ENCODE measurements at regions not wholly inside any gene's neighbourhood (a gene's known extent, or its start where the extent isn't known, plus 50 kb on each side); places are given as distances from the start of the nearest gene placed in this dataset.

DNA sequence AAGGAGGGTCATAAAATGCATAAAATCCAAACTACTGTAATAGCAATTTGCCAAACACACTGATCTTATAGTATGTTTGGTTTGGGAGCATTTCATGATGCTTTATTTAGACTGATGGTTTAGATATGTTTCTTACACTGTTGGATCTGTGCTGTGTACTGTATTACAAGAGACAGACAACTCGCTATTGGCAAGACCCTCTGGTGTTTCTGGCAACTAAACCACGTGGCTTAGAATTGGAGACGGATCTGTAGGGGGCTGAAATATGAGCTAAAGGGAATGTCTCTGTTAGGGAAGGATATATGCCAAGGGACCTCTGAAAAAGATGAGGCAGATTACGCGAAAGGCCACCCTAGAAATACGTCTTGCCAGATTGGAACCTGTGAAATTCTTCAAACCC lies 208.7 kb downstream of the BARX2 start:
- TF ChIP-seq, protein P1, sequence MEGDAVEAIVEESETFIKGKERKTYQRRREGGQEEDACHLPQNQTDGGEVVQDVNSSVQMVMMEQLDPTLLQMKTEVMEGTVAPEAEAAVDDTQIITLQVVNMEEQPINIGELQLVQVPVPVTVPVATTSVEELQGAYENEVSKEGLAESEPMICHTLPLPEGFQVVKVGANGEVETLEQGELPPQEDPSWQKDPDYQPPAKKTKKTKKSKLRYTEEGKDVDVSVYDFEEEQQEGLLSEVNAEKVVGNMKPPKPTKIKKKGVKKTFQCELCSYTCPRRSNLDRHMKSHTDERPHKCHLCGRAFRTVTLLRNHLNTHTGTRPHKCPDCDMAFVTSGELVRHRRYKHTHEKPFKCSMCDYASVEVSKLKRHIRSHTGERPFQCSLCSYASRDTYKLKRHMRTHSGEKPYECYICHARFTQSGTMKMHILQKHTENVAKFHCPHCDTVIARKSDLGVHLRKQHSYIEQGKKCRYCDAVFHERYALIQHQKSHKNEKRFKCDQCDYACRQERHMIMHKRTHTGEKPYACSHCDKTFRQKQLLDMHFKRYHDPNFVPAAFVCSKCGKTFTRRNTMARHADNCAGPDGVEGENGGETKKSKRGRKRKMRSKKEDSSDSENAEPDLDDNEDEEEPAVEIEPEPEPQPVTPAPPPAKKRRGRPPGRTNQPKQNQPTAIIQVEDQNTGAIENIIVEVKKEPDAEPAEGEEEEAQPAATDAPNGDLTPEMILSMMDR (IDR thresholded peaks at IDR 0.05), result no peak
- no peak for TF ChIP-seq EZH2 (IDR thresholded peaks at IDR 0.05)
- no peak for TF ChIP-seq EZH2phosphoT487 (IDR thresholded peaks at IDR 0.05)

Data from neural progenitor cell (in vitro differentiated cells).